Breast epithelium (tissue), 4 donors: ENCODE measurements at regions not wholly inside any gene's neighbourhood (a gene's known extent, or its start where the extent isn't known, plus 50 kb on each side); places are given as distances from the start of the nearest gene placed in this dataset.

Experiments
- DNase-seq, 2 donors: peaks; one replicate each; pipeline ENCODE4 v3.0.0-alpha.2; 2019; ENCODE audit warnings: low spot score in 2 of 2
- H3K27ac ChIP-seq, 2 donors: fragments of 200-600 bp; sonication (generic) in 1 of 2; one replicate each; pipeline ENCODE4 v1.5.1; 2016 to 2019; ENCODE audit warnings: mild to moderate bottlenecking in 1 of 2
- H3K27me3 ChIP-seq, 2 donors: fragments of 200-600 bp; sonication (generic) in 1 of 2; one replicate each; pipeline versions ENCODE4 v1.5.1 to v1.6.0; 2017 to 2019; ENCODE audit warnings: control low read depth in 1 of 2, mild to moderate bottlenecking in 1 of 2
- H3K36me3 ChIP-seq: fragments of 200-600 bp; one replicate; pipeline ENCODE4 v1.5.1; 2019
- H3K4me1 ChIP-seq, 2 donors: fragments of 200-600 bp; sonication (generic); one replicate each; pipeline ENCODE4 v1.5.1; 2016 to 2019; ENCODE audit warnings: control low read depth in 1 of 2
- H3K4me3 ChIP-seq, 3 donors: fragments of 200-600 bp; sonication (generic); 1 replicate in 2 of 3; 2 replicates in 1 of 3; pipeline ENCODE4 v1.5.1; 2016 to 2019; ENCODE audit warnings: mild to moderate bottlenecking in 3 of 3, moderate library complexity in 2 of 3
- H3K9me3 ChIP-seq, 2 donors: fragments of 200-600 bp; sonication (generic) in 1 of 2; one replicate each; pipeline ENCODE4 v1.5.1; 2016 to 2019; ENCODE audit warnings: control low read depth in 1 of 2
- POLR2A ChIP-seq: fragments of 450-650 bp; IDR thresholded peaks from one replicate; pipeline ENCODE4 v1.6.1; 2016; ENCODE audit warnings: antibody characterized with exemption, mild to moderate bottlenecking, moderate library complexity
- POLR2AphosphoS5 ChIP-seq, 3 donors: sonication (generic); formaldehyde crosslinking; IDR thresholded peaks; one replicate each; pipeline ENCODE4 v1.6.1; 2017; ENCODE audit warnings: antibody characterized with exemption in 3 of 3
- intact Hi-C: fragments of 100-400 bp; cut with DNase I; formaldehyde crosslinking; loops from one replicate; pipeline ENCODE4 v1.15.1; 2023; ENCODE audit warnings: low total_unique reads
- TF ChIP-seq, protein P1 (sequence below), 3 donors: fragments of 450-650 bp; IDR thresholded peaks; one replicate each; pipeline ENCODE4 v1.5.1; 2016 to 2017; ENCODE audit warnings: antibody characterized with exemption in 3 of 3, mild to moderate bottlenecking in 3 of 3, moderate library complexity in 3 of 3

DNA sequence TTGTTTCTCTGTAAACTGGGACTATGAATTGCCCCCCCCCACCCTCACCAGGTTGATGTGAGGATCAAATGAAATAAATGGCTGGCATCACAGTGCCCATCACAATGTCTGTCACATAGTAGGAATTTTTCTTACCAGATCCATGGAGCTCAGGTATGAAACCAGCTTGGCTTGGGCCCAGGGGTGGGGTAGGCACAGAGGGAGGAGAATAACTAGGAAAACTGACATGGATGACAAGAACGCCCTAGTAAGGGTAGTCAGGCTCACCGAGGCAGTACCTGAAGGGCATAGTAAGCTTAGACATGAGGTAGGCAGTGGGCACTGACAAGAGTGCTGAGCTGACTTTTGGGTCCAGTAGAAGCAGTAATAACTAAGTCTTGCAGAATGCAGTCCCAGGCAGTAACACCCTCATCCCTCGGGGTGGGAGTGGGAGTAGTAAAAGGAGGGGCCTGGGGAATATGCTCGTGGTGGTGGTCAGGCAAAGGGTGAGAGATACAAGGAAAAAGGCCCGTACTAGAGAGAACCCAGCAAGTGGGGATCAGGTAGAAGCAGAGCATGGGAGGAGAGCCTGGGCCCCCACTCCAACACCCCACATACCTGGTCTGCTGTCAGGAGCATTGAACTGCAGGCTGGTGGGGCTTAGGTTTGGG is 155.9 kb upstream of the PJA1 start:
- DNase-seq, result no peak

DNA sequence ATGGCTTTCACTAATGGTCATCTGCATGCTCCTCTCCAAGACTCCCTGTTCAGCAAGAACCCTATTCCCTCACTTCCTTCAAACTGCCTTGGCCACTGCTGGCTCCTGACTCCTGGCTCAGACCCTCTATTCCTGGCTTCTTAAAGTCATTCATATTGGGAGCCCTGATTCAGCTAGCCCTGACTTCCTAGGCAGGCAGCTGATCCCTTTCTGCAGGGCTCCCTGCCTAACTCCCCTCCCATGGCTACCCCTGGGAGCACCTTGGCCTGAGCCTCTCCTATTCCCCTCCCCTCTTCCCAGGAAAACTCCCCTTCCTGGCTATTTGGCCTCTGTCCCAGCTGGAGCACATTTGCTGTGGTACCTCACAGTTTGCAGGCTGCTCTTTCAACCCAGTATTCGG is 154.9 kb upstream of the PJA1 start:
- DNase-seq, result no peak
- H3K27ac ChIP-seq, result no peak overlapping the region
- H3K4me3 ChIP-seq, result no peak overlapping the region
- no peaks in the 10 kb centered on the region for H3K4me1 ChIP-seq
- TF ChIP-seq, protein P1, sequence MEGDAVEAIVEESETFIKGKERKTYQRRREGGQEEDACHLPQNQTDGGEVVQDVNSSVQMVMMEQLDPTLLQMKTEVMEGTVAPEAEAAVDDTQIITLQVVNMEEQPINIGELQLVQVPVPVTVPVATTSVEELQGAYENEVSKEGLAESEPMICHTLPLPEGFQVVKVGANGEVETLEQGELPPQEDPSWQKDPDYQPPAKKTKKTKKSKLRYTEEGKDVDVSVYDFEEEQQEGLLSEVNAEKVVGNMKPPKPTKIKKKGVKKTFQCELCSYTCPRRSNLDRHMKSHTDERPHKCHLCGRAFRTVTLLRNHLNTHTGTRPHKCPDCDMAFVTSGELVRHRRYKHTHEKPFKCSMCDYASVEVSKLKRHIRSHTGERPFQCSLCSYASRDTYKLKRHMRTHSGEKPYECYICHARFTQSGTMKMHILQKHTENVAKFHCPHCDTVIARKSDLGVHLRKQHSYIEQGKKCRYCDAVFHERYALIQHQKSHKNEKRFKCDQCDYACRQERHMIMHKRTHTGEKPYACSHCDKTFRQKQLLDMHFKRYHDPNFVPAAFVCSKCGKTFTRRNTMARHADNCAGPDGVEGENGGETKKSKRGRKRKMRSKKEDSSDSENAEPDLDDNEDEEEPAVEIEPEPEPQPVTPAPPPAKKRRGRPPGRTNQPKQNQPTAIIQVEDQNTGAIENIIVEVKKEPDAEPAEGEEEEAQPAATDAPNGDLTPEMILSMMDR (IDR thresholded peaks at IDR 0.05), result no peak
- no peak for TF ChIP-seq POLR2AphosphoS5 (IDR thresholded peaks at IDR 0.05)
- no peak for TF ChIP-seq POLR2A
- no peaks in the 10 kb centered on the region for H3K36me3 ChIP-seq
- H3K9me3 ChIP-seq, result no peaks in the 10 kb centered on the region
- peaks cover 0 to 64% of the 10 kb centered on the region in 2 donors for H3K27me3 ChIP-seq
- intact Hi-C loops, result no loop called here

More for the DNA sequence above, 155.9 kb upstream of the PJA1 start:
- Histone ChIP-seq H3K36me3 (no peaks in the 10 kb centered on the region), H3K27me3 (peaks cover 0 to 60% of the 10 kb centered on the region in 2 donors), H3K27ac (no peak overlapping the region), H3K4me3 (no peak overlapping the region), H3K9me3 (no peaks in the 10 kb centered on the region), H3K4me1 (no peaks in the 10 kb centered on the region)
- intact Hi-C loops, result no loop called here
- TF ChIP-seq POLR2AphosphoS5 (IDR thresholded peaks at IDR 0.05) (no peak), POLR2A (no peak)
- TF ChIP-seq, protein P1 (IDR thresholded peaks at IDR 0.05), result no peak

- no peak for DNase-seq
- H3K27ac ChIP-seq, result no peak overlapping the region
- H3K4me3 ChIP-seq, result no peak overlapping the region
- intact Hi-C loops, result loop anchor here (10.0 kb wide), 1 partner anchor 1565 kb away; no protein-coding TSS in a partner anchor
- no peaks in the 10 kb centered on the region for H3K4me1 ChIP-seq
- TF ChIP-seq POLR2A, result no peak
- no peak for TF ChIP-seq POLR2AphosphoS5 (IDR thresholded peaks at IDR 0.05)
- TF ChIP-seq, protein P1 (IDR thresholded peaks at IDR 0.05), result no peak
- H3K27me3 ChIP-seq, result peaks cover 0 to 70% of the 10 kb centered on the region in 2 donors
- H3K36me3 ChIP-seq, result no peaks in the 10 kb centered on the region
- no peaks in the 10 kb centered on the region for H3K9me3 ChIP-seq
Observed at GRCh38 chrX:69319376-69319775, 154.1 kb upstream of the PJA1 start.

DNA sequence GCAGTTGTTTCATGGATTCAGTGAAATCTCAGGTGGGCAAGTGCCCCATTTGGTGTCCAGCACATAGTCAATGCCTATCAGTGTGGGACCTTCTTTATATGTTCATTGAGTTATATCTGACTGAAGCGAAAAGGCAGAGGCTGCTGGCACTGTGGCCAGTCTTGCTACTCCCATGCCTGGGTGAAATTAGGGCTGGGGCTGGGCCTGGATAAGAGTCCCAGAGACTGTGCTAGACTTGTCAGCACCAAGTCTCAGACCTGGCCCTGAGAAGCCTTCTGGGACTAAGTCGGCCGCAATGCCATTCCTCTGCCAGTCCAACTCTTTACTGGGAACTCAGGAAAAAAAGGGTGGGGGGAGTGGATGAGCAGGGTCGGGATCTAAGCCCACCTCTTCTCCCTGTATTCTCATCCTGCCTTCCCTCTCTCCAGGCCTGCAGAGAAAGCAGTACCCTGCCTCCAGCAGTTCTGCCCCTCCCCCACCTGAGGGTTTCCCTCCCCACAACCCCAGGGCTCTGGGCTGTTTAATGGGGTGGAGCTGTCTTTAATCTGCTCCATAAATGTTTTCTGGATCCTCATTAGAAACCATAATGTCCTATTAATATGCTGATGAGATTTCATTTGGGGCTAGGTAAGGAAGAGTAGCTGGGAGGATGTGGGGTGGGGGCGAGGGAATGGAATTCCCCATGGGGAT is 153.5 kb upstream of the PJA1 start:
- H3K27ac ChIP-seq, result no peak overlapping the region
- no peaks in the 10 kb centered on the region for H3K4me1 ChIP-seq
- TF ChIP-seq POLR2A (no peak), POLR2AphosphoS5 (IDR thresholded peaks at IDR 0.05) (no peak)
- TF ChIP-seq, protein P1 (IDR thresholded peaks at IDR 0.05), result no peak
- peaks cover 0 to 76% of the 10 kb centered on the region in 2 donors for H3K27me3 ChIP-seq
- H3K4me3 ChIP-seq, result no peak overlapping the region
- no peak for DNase-seq
- H3K36me3 ChIP-seq, result no peaks in the 10 kb centered on the region
- H3K9me3 ChIP-seq, result no peaks in the 10 kb centered on the region
- intact Hi-C loops, result loop anchor here (10.0 kb wide), 1 partner anchor 1564 kb away; no protein-coding TSS in a partner anchor

DNA sequence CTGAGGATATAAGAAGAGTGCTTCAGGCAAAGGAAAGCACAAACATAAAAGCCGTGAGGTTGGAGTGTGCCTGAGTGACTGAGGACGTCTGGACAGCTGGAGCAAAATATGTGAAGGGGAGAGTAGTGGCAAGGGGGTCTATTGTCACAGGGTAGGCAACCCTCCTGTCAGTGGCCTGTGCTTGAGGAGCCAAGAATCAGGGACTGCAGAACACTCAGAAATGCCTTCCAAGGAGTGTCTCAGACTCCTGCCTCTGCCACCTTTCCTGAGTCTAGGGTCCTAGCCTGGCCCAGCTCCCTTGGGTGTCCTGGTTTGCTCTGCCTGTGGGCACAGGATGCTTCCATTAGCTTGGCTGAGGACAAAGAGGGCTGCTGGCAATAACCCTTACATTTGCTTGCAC is 152.5 kb upstream of the PJA1 start:
- Histone ChIP-seq H3K36me3 (no peaks in the 10 kb centered on the region), H3K27ac (no peak overlapping the region), H3K4me1 (no peaks in the 10 kb centered on the region), H3K27me3 (peaks cover 0 to 74% of the 10 kb centered on the region in 2 donors), H3K9me3 (no peaks in the 10 kb centered on the region), H3K4me3 (no peak overlapping the region)
- TF ChIP-seq, protein P1 (IDR thresholded peaks at IDR 0.05), result no peak
- TF ChIP-seq POLR2AphosphoS5 (IDR thresholded peaks at IDR 0.05) (no peak), POLR2A (no peak)
- DNase-seq, result no peak
- intact Hi-C loops, result loop anchor here (10.0 kb wide), 1 partner anchor 1563 kb away; no protein-coding TSS in a partner anchor
